HG02884 (cell line): ENCODE measurements at regions not wholly inside any gene's neighbourhood (a gene's known extent, or its start where the extent isn't known, plus 50 kb on each side); places are given as distances from the start of the nearest gene placed in this dataset.
A peak's percentile ranks its signal among the peaks of the same experiment; 100 is the strongest.
"Not testable (repeated sequence)": the region's sequence is repeated elsewhere in the genome, so short reads cannot be mapped to it uniquely, and the experiment has no call there.

ENCODE experiments used
- ATAC-seq: cut with Tn5 transposase; IDR thresholded peaks from one replicate; pipeline ENCODE4 v1.9.1; 2021; ENCODE audit warnings: mild to moderate bottlenecking, moderate library complexity; ENCODE audit not compliant: unreplicated experiment

GRCh38 chr5:108536321-108536720, 154.4 kb upstream of the FBXL17 start:
- ATAC-seq = no peak

- ATAC-seq = not testable (repeated sequence)
Observed at GRCh38 chr5:108532129-108532445, 150.2 kb upstream of the FBXL17 start.

GRCh38 chr5:108531367-108532128, 149.7 kb upstream of the FBXL17 start:
- ATAC-seq = no peak

- ATAC-seq = no peak
Observed at GRCh38 chr5:108530706-108531105, 148.8 kb upstream of the FBXL17 start.

GRCh38 chr5:108529381-108529780, 147.5 kb upstream of the FBXL17 start:
- ATAC-seq = no peak

GRCh38 chr5:108528655-108529054, 146.8 kb upstream of the FBXL17 start:
- no peak for ATAC-seq

GRCh38 chr5:108524564-108524963, 142.7 kb upstream of the FBXL17 start:
- ATAC-seq = no peak

- ATAC-seq = peak; percentile 35
Observed at GRCh38 chr5:108523360-108523759, 141.5 kb upstream of the FBXL17 start.

- peak; percentile 43 for ATAC-seq
Observed at GRCh38 chr5:108521841-108522506, 140.1 kb upstream of the FBXL17 start.

- ATAC-seq = peak; percentile 84
Observed at GRCh38 chr5:108521011-108521700, 139.3 kb upstream of the FBXL17 start.

GRCh38 chr5:108516785-108517184, 134.9 kb upstream of the FBXL17 start:
- ATAC-seq = no peak

GRCh38 chr5:108515517-108516105, 133.7 kb upstream of the FBXL17 start:
- ATAC-seq = no peak

- ATAC-seq = no peak
Observed at GRCh38 chr5:108508979-108509378, 127.1 kb upstream of the FBXL17 start.

GRCh38 chr5:108507631-108508030, 125.7 kb upstream of the FBXL17 start:
- no peak for ATAC-seq

- ATAC-seq = no peak
Observed at GRCh38 chr5:108505608-108506007, 123.7 kb upstream of the FBXL17 start.

- no peak for ATAC-seq
Observed at GRCh38 chr5:108504974-108505373, 123.1 kb upstream of the FBXL17 start.

GRCh38 chr5:108503986-108504385, 122.1 kb upstream of the FBXL17 start:
- no peak for ATAC-seq

GRCh38 chr5:108495615-108496014, 113.7 kb upstream of the FBXL17 start:
- ATAC-seq = not testable (repeated sequence)

GRCh38 chr5:108487951-108488350, 106.1 kb upstream of the FBXL17 start:
- no peak for ATAC-seq

GRCh38 chr5:108484035-108484434, 102.1 kb upstream of the FBXL17 start:
- no peak for ATAC-seq

GRCh38 chr5:108481355-108481931, 99.5 kb upstream of the FBXL17 start:
- peak; percentile 83 for ATAC-seq
